HFF-Myc (cell line): ENCODE measurements at regions not wholly inside any gene's neighbourhood (a gene's known extent, or its start where the extent isn't known, plus 50 kb on each side); places are given as distances from the start of the nearest gene placed in this dataset.

Source experiments
- DNase-seq: peaks from one replicate; pipeline ENCODE4 v3.0.0-alpha.2; 2011; ENCODE audit warnings: low read depth; ENCODE audit errors: extremely low read depth
- H3K4me3 ChIP-seq: replicated peaks from 2 replicates; pipeline ENCODE4 v1.5.1; 2011; ENCODE audit warnings: low read depth, mild to moderate bottlenecking, control low read depth, low read length
- CTCF ChIP-seq: IDR thresholded peaks from 2 replicates; pipeline ENCODE4 v1.5.1; 2012; ENCODE audit warnings: mild to moderate bottlenecking, low read depth, low read length, control low read depth; ENCODE audit errors: missing control alignments

- TF ChIP-seq CTCF, result no peak
- DNase-seq, result no peak
- H3K4me3 ChIP-seq, result no peak overlapping the region
These were observed 2059.4 kb upstream of the CELF4 start for GRCh38 chr18:39624961-39625360.

- TF ChIP-seq CTCF, result no peak
- no peak overlapping the region for H3K4me3 ChIP-seq
- no peak for DNase-seq
These were observed 2056.8 kb upstream of the CELF4 start for GRCh38 chr18:39622431-39622830.

GRCh38 chr18:39620551-39621168 is 2055.1 kb upstream of the CELF4 start:
- no peak for DNase-seq
- no peak overlapping the region for H3K4me3 ChIP-seq
- TF ChIP-seq CTCF, result no peak

- TF ChIP-seq CTCF, result no peak
- no peak overlapping the region for H3K4me3 ChIP-seq
- DNase-seq, result no peak
These were observed 2052.8 kb upstream of the CELF4 start for GRCh38 chr18:39618265-39619003.

GRCh38 chr18:39611381-39612100 is 2045.9 kb upstream of the CELF4 start:
- no peak for DNase-seq
- TF ChIP-seq CTCF, result no peak
- H3K4me3 ChIP-seq, result no peak overlapping the region

- no peak for DNase-seq
- TF ChIP-seq CTCF, result no peak
- H3K4me3 ChIP-seq, result no peak overlapping the region
These were observed 2041.4 kb upstream of the CELF4 start for GRCh38 chr18:39607034-39607433.
